IPS DF 6.9 (cell line): ENCODE measurements at regions not wholly inside any gene's neighbourhood (a gene's known extent, or its start where the extent isn't known, plus 50 kb on each side); places are given as distances from the start of the nearest gene placed in this dataset.

ENCODE experiments used
- DNase-seq: peaks from one replicate; pipeline ENCODE4 v3.0.0-alpha.2; 2013; ENCODE audit warnings: low read depth, low spot score
- H3K27ac ChIP-seq: one replicate; pipeline ENCODE4 v1.5.1; 2013; ENCODE audit warnings: low read length, control low read depth
- H3K27me3 ChIP-seq: 2 replicates; pipeline ENCODE4 v1.6.1; 2013; ENCODE audit warnings: mild to moderate bottlenecking, low read length; ENCODE audit not compliant: control insufficient read depth, insufficient read depth
- H3K36me3 ChIP-seq: 2 replicates; pipeline ENCODE4 v1.6.1; 2013; ENCODE audit warnings: low read length; ENCODE audit not compliant: control insufficient read depth, insufficient read depth
- H3K4me1 ChIP-seq: 2 replicates; pipeline ENCODE4 v1.6.1; 2013; ENCODE audit warnings: low read length; ENCODE audit not compliant: control insufficient read depth, insufficient read depth
- H3K4me3 ChIP-seq: 2 replicates; pipeline ENCODE4 v1.5.1; 2013; ENCODE audit warnings: mild to moderate bottlenecking, low read length
- H3K9me3 ChIP-seq: 2 replicates; pipeline ENCODE4 v1.6.1; 2013; ENCODE audit warnings: low read length, inconsistent platforms; ENCODE audit not compliant: control insufficient read depth, insufficient read depth
- WGBS: extraction: QIAGEN DNeasy Blood & Tissue Kit; methylation state at CpG from one replicate; pipeline ENCODE4 v1.1.7; 2013; ENCODE audit warnings: mixed read lengths, missing lambda C conversion rate; ENCODE audit not compliant: insufficient read length, insufficient coverage; 5-methylcytosine and 5-hydroxymethylcytosine counted together

DNA sequence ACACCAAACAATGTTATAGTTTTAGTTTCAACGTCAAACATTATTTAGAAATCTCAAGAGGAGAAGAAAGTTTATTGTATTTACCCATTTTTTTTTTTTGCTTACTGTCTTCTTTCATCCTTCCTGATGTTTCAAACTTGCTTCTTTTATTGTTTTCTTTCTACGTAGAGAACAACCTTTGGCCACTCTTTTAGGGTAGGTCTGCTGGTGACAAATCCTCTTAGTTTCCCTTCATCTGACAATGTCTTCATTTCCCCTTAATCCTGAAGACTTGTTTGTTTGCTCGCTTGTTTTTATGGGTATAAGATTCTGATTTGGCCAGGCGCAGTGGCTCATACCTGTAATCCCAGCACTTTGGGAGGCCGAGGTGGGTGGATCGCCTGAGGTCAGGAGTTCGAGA lies 89.1 kb downstream of the RHOU start:
- Histone ChIP-seq H3K27ac (no peak overlapping the region), H3K4me3 (no peak overlapping the region), H3K4me1 (no peaks in the 10 kb centered on the region), H3K9me3 (no peaks in the 10 kb centered on the region), H3K36me3 (no peaks in the 10 kb centered on the region), H3K27me3 (no peaks in the 10 kb centered on the region)
- WGBS, result no CpG with 5 or more reads among the region's 7 CpGs
- DNase-seq, result no peak

DNA sequence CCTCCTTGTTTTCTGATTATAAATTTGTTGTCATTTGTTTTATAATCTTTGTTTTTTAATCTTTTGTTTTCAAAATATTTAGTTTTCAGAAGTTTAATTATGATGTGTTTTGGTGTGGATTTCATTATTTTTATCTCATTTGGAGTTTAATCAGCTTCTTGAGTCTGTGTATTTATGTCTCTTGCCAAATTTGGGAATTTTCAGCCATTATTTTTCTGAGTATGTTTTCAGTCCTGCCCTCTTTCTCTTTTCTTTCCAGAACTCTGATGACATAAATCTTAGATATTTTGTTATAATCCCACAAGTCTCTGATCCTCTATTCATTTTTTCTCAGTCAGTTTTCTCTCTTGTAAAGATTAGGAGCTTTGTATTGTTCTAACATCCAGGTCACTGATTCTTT lies 89.8 kb downstream of the RHOU start:
- H3K9me3 ChIP-seq, result no peaks in the 10 kb centered on the region
- H3K4me1 ChIP-seq, result 0 out of 2 replicates have a peak, but pooled peaks cover under 1% of the 10 kb centered on the region
- H3K4me3 ChIP-seq, result no peak overlapping the region
- DNase-seq, result no peak
- H3K27ac ChIP-seq, result no peak overlapping the region
- H3K36me3 ChIP-seq, result no peaks in the 10 kb centered on the region
- no peaks in the 10 kb centered on the region for H3K27me3 ChIP-seq

DNA sequence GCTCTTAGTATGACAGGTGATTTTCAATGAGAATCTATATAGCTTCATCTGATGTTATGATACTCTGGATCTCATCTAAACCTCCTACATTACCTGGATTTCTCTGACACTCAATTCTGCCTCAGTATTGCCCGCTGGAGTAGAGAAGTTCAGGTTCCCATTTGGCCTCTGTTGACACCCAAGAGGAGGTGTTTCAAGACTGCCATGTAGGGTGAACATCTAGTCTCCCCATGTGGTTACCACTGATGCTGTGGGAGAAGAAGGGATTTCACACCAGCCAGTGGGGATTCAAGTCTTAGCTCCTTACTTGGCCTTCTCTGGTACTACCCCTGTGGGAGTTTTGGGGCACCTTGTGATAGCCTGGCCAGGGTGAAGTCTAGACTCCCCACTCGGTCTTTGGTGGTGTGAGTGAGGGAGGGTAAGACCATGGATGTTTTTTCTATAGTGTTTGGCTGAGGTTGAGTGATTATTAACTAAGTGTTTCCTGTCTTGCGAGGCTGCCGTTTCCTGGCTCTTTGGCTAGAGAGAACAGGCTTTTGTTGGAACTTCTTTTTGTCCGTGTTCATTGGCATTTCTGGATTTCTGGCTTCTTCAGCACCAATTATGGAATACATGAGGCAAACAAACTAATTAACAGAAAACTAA lies 90.7 kb downstream of the RHOU start:
- Histone ChIP-seq H3K36me3 (no peaks in the 10 kb centered on the region), H3K27ac (no peak overlapping the region), H3K27me3 (no peaks in the 10 kb centered on the region), H3K9me3 (no peaks in the 10 kb centered on the region), H3K4me1 (0 out of 2 replicates have a peak, but pooled peaks cover 3% of the 10 kb centered on the region), H3K4me3 (no peak overlapping the region)
- DNase-seq, result no peak
- no CpG with 5 or more reads among the region's 5 CpGs for WGBS

DNA sequence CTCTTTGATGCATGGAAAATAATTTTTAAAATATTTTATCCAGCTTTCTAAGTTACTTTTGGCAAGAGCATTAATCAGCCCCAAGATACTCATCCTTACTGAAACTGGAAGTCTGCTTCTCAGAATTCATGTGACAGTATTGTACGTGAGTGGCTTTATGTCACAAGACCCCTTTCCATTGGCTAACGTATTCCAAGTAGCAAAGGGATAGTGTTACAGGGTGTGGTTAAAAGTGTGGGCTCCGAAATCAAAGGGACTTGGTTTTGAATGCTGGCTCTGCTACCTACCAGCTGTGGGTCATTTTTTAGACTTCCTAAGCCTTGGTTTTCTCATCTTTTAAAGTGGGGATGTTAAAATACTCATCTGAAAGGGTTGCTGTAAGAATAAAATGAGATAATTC lies 91.7 kb downstream of the RHOU start:
- no peaks in the 10 kb centered on the region for H3K27me3 ChIP-seq
- no peak for DNase-seq
- H3K4me3 ChIP-seq, result no peak overlapping the region
- H3K27ac ChIP-seq, result no peak overlapping the region
- no peaks in the 10 kb centered on the region for H3K9me3 ChIP-seq
- H3K36me3 ChIP-seq, result no peaks in the 10 kb centered on the region
- no CpG with 5 or more reads among the region's 3 CpGs for WGBS
- 0 out of 2 replicates have a peak, but pooled peaks cover 3% of the 10 kb centered on the region for H3K4me1 ChIP-seq

DNA sequence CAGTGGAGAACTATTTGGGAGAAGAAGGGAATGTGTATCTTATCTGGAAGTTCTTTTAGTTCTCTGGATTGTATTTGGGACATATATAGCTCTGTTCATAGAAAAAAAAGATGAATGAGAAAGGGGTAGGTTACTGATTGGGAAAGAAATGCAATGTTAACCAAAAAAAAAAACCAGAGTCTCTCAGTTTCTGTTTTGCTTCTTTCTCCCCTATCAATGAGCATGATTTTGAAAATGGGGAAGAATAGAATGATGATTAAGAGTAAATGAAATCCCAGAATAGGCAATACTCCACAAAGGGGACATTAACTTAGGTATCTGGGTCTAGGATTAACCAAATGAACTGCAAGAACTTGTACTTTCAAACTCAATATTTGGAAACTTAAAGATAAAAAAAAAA lies 92.9 kb downstream of the RHOU start:
- Histone ChIP-seq H3K9me3 (no peaks in the 10 kb centered on the region), H3K4me1 (0 out of 2 replicates have a peak, but pooled peaks cover 3% of the 10 kb centered on the region), H3K27me3 (no peaks in the 10 kb centered on the region), H3K27ac (no peak overlapping the region), H3K4me3 (no peak overlapping the region), H3K36me3 (no peaks in the 10 kb centered on the region)
- no peak for DNase-seq

DNA sequence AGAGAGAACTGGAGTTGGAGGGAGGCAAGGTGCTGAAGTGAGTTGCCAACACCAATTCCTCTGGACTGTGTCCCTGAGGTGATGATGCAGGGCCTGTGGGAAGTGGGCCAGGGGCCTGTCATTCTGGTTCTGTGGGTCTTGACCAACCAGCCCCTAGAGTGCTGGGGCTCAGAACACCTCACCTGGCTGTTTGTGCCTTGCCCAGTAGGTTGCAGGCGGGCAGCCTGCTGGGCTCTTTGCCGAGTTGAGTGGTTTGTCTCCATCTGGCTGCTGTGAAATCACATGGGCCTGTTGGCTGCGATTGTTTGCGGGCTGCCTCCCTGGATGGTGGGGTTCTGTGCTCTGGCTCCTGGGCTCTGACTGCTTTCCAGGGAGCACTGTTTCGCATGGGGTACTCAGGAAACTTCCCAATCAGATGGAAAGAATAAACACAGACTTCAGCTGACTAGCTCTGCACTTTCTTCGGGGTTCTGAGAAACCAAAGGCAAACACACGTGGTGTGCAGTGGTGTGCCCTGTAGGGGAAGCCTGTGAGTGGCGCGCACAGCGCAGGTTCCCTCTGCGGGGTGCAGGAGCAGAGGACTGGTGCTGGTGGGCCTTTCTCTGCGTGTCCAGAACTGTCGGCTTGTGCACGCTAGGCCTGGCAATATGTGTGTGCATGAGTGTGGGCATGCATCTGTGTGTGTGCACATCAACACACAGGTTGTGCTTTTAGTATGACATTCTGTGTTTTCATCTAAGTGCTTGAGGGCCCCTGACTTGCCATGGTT lies 95.1 kb downstream of the RHOU start:
- Histone ChIP-seq H3K36me3 (no peaks in the 10 kb centered on the region), H3K27me3 (no peaks in the 10 kb centered on the region), H3K27ac (no peak overlapping the region), H3K9me3 (no peaks in the 10 kb centered on the region), H3K4me3 (no peak overlapping the region), H3K4me1 (0 out of 2 replicates have a peak, but pooled peaks cover 3% of the 10 kb centered on the region)
- DNase-seq, result no peak
- WGBS, result no CpG with 5 or more reads among the region's 14 CpGs

DNA sequence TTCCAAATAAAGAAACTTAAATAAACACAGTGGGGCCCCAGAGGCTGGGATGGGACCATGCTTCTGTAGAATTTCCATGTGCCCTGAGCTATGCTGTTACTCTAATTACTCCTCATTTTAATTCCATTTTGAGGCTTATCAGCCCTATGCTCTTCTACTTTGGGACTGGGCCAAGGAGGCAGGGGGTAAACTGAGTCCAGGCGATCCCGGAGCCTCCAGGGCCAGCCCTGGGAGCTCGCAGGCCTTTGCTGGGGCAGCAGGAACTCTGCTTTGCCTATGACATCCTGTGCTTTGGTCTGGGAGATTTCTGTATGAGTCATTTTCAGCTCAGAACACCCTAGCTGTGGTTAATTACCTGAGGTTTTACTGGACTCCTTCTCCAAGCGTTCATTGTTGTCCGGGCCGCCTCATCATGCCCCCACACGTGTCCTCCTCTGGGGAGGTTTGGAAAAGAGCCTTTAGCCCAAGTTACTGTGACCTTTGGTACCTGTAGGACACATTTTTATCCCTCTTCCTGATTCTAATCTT lies 95.7 kb downstream of the RHOU start:
- no peak for DNase-seq
- H3K9me3 ChIP-seq, result no peaks in the 10 kb centered on the region
- no peaks in the 10 kb centered on the region for H3K27me3 ChIP-seq
- no peak overlapping the region for H3K4me3 ChIP-seq
- no peaks in the 10 kb centered on the region for H3K36me3 ChIP-seq
- H3K4me1 ChIP-seq, result 0 out of 2 replicates have a peak, but pooled peaks cover 3% of the 10 kb centered on the region
- no peak overlapping the region for H3K27ac ChIP-seq
- no CpG with 5 or more reads among the region's 7 CpGs for WGBS

DNA sequence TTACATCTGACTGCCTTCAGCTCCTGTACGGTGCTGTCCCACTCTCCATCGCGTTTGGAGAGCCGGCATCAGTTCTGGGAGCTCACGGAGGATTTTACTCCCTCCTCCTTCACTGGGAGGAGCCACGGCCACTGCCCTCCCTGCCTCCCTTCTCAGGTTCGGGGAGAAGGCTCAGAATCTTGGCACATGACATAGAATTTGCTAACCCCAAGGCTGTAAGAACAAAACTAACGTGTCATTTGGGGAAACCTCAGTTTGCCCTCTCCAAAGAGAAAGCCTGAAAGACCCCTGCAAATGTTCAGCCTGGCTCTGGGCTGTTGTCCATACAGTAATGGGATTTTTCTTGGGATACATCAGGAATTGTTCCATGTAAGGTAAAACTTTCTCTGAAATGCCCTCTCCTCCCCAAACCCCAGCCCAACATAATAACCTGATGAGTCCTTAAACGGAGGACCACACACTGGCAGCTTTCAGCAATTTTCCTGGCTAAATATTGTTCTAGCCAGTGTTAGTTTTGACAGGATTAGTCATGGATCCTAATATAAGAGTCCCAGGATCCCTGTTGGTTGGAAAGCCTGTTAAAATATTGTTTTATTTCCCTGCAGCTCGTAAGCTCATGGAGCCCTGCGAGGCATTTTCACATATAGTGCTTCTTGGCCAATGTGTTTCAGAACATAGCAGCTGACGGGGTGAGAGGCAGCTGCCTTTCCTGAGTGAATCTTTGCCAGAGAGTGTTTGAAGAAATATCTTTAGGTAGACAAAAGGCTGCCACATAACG lies 98.8 kb downstream of the RHOU start:
- no peaks in the 10 kb centered on the region for H3K27me3 ChIP-seq
- H3K27ac ChIP-seq, result no peak overlapping the region
- no peak for DNase-seq
- 0 out of 2 replicates have a peak, but pooled peaks cover 3% of the 10 kb centered on the region for H3K4me1 ChIP-seq
- H3K9me3 ChIP-seq, result no peaks in the 10 kb centered on the region
- H3K36me3 ChIP-seq, result no peaks in the 10 kb centered on the region
- WGBS, result no CpG with 5 or more reads among the region's 13 CpGs
- no peak overlapping the region for H3K4me3 ChIP-seq

DNA sequence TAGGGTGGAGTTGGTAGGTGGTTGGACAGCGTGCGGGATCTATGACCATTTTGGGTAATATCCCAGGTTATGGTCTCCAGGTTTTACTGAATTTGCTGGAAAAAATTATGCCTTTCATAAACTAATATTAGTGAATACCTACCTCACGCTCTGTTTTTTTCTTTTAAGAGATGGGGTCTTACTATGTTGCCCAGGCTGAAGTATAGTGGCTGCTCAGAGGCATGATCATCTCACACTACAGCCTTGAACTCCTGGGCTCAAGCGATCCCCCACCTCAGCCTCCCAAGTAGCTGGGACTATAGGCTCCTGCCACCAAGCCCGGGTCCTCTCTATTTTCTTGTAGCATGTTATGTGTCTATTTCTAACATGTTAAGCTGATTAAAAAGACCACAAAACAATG lies 100.2 kb downstream of the RHOU start:
- WGBS, result no CpG with 5 or more reads among the region's 5 CpGs
- no peaks in the 10 kb centered on the region for H3K9me3 ChIP-seq
- no peak for DNase-seq
- no peaks in the 10 kb centered on the region for H3K4me1 ChIP-seq
- no peaks in the 10 kb centered on the region for H3K27me3 ChIP-seq
- H3K4me3 ChIP-seq, result no peak overlapping the region
- no peaks in the 10 kb centered on the region for H3K36me3 ChIP-seq
- H3K27ac ChIP-seq, result no peak overlapping the region

DNA sequence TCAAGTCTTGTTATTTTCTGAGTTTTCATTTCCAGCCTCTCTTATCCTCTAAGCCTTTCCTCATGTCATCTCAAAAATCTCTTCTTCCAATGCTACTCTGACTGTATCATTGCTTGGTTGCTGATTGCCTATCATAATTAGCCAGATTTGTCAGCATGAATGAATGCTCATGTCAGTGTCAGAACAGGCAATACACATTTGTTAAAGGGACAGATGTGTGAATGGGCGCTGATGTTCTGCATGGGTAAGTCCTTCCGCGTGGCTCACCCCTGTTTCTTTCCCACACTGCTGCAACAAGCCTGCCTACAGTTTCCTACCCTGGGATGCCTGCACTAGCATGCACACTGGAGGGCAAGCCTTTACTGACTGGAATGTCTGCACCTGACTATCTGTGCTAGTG lies 100.6 kb downstream of the RHOU start:
- no peaks in the 10 kb centered on the region for H3K4me1 ChIP-seq
- H3K4me3 ChIP-seq, result no peak overlapping the region
- WGBS, result no CpG with 5 or more reads among the region's 3 CpGs
- no peak overlapping the region for H3K27ac ChIP-seq
- no peaks in the 10 kb centered on the region for H3K9me3 ChIP-seq
- no peaks in the 10 kb centered on the region for H3K27me3 ChIP-seq
- H3K36me3 ChIP-seq, result no peaks in the 10 kb centered on the region
- DNase-seq, result no peak
